ENCODE measurements at regions not wholly inside any gene's neighbourhood (a gene's known extent, or its start where the extent isn't known, plus 50 kb on each side); places are given as distances from the start of the nearest gene placed in this dataset.
"Not testable (repeated sequence)": the region's sequence is repeated elsewhere in the genome, so short reads cannot be mapped to it uniquely, and the experiment has no call there.

DNA sequence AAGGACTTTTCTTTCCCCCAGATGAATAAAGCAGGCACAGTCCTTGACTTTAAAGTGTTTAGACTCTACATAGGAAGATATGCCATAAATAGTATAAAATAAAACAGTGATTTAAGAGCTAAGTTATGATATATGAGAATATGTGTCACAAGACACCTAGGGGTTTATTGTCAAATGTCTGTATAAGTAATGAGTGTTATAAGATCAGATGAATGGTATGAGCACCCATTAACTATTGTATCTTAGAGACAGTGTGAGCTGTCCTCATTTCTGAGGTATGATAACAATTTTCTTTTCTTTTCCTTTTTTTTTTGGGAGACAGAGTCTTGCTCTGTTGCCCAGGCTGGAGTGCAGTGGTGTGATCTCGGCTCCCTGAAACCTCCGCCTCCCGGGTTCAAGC lies 365.3 kb downstream of the RND3 start:
- no peak overlapping the region for H3K4me3 ChIP-seq (ENCODE audit: low read length)
- peaks cover 3% of the 10 kb centered on the region; the same call in 1 of the 2 replicates for H3K27me3 ChIP-seq (ENCODE audit: low read depth, low read length)
- no peak overlapping the region for H3K4me2 ChIP-seq (ENCODE audit: low read length)
- peaks cover 8% of the 10 kb centered on the region for H3K4me1 ChIP-seq (ENCODE audit: low read length)
- no peaks in the 10 kb centered on the region for H3K9me3 ChIP-seq (ENCODE audit: insufficient read depth, low read length)
- H3K27ac ChIP-seq (ENCODE audit: low read length): no peak overlapping the region
- no peaks in the 10 kb centered on the region for H4K20me1 ChIP-seq (ENCODE audit: insufficient read depth, low read length)
- TF ChIP-seq EZH2phosphoT487 (IDR thresholded peaks at IDR 0.05; ENCODE audit: low read depth): no peak
- TF ChIP-seq, protein P1, sequence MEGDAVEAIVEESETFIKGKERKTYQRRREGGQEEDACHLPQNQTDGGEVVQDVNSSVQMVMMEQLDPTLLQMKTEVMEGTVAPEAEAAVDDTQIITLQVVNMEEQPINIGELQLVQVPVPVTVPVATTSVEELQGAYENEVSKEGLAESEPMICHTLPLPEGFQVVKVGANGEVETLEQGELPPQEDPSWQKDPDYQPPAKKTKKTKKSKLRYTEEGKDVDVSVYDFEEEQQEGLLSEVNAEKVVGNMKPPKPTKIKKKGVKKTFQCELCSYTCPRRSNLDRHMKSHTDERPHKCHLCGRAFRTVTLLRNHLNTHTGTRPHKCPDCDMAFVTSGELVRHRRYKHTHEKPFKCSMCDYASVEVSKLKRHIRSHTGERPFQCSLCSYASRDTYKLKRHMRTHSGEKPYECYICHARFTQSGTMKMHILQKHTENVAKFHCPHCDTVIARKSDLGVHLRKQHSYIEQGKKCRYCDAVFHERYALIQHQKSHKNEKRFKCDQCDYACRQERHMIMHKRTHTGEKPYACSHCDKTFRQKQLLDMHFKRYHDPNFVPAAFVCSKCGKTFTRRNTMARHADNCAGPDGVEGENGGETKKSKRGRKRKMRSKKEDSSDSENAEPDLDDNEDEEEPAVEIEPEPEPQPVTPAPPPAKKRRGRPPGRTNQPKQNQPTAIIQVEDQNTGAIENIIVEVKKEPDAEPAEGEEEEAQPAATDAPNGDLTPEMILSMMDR (IDR thresholded peaks at IDR 0.05; ENCODE audit: low read depth, low read length): no peak
- no peak overlapping the region for H2AFZ ChIP-seq (ENCODE audit: low read depth, low read length)
- no peak overlapping the region for H3K9ac ChIP-seq (ENCODE audit: low read length)
- no peaks in the 10 kb centered on the region for H3K79me2 ChIP-seq (ENCODE audit: low read length)
- no peaks in the 10 kb centered on the region for H3K36me3 ChIP-seq (replicated peaks; ENCODE audit: low read depth, low read length)

DNA sequence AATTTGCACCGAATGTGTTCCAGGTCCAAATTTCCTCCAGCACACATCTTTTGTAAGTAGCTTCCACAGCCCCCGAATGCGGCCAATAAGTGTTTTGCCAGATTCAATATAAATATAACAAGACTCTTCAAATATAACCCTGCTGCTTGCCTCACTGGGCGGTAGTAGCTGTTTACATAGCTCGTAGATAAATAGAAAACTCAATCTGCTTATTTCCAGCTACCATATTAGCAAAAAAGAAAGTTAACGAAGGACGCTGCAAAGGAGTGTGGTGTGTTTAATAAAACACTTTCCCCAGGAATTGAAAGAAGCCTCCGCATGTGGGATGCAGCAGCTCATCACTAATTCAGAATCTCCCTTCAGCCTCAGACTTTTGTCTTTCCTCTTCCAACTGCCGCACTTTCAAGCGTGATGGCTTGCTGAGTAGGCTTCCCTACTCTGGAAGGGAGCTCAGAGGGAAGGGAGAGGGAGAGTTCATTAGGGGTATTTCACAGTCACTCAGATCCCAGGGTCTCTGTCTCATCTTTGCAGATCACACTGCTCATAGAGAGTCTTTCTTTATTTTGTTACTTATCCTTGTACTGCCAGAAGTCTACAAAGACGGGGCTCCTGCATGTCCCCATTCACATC lies 367.0 kb downstream of the RND3 start:
- no peaks in the 10 kb centered on the region for H3K4me1 ChIP-seq (ENCODE audit: low read length)
- no peak overlapping the region for H3K4me2 ChIP-seq (ENCODE audit: low read length)
- no peak overlapping the region for H2AFZ ChIP-seq (ENCODE audit: low read depth, low read length)
- H3K4me3 ChIP-seq (ENCODE audit: low read length): no peak overlapping the region
- no peaks in the 10 kb centered on the region for H3K9me3 ChIP-seq (ENCODE audit: insufficient read depth, low read length)
- no peak overlapping the region for H3K27ac ChIP-seq (ENCODE audit: low read length)
- H3K36me3 ChIP-seq (replicated peaks; ENCODE audit: low read depth, low read length): no peaks in the 10 kb centered on the region
- no peaks in the 10 kb centered on the region for H3K79me2 ChIP-seq (ENCODE audit: low read length)
- no peak overlapping the region for H3K9ac ChIP-seq (ENCODE audit: low read length)
- no peaks in the 10 kb centered on the region for H4K20me1 ChIP-seq (ENCODE audit: insufficient read depth, low read length)
- peaks cover 3% of the 10 kb centered on the region; the same call in 1 of the 2 replicates for H3K27me3 ChIP-seq (ENCODE audit: low read depth, low read length)
- TF ChIP-seq, protein P1 (IDR thresholded peaks at IDR 0.05; ENCODE audit: low read depth, low read length): no peak
- TF ChIP-seq EZH2phosphoT487 (IDR thresholded peaks at IDR 0.05; ENCODE audit: low read depth): no peak

DNA sequence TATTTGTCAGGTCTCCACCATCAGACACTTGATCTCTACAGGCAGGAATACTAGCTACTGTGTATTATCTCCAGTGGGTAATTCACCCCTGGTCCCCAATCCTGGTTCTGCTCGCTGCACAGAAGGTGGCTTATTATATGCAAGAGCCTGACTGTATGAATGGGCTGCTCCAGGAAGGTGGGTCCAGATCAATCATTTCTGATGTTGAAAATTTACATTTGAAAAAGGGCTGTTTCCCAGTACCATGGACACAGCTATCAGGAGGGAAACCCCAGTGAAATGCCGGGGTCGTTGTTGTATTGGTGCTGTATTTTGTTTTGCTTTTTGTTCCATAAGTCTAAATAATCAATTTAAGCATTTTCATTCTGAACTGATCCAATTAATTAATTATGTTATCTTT lies 367.6 kb downstream of the RND3 start:
- Histone ChIP-seq H3K27ac (ENCODE audit: low read length) (no peak overlapping the region), H2AFZ (ENCODE audit: low read depth, low read length) (no peak overlapping the region), H3K79me2 (ENCODE audit: low read length) (no peaks in the 10 kb centered on the region), H3K9me3 (ENCODE audit: insufficient read depth, low read length) (no peaks in the 10 kb centered on the region), H3K27me3 (ENCODE audit: low read depth, low read length) (peaks cover 3% of the 10 kb centered on the region; the same call in 1 of the 2 replicates), H3K9ac (ENCODE audit: low read length) (no peak overlapping the region), H3K4me2 (ENCODE audit: low read length) (no peak overlapping the region), H3K4me1 (ENCODE audit: low read length) (no peaks in the 10 kb centered on the region), H3K4me3 (ENCODE audit: low read length) (no peak overlapping the region), H3K36me3 (replicated peaks; ENCODE audit: low read depth, low read length) (no peaks in the 10 kb centered on the region), H4K20me1 (ENCODE audit: insufficient read depth, low read length) (no peaks in the 10 kb centered on the region)
- TF ChIP-seq, protein P1 (IDR thresholded peaks at IDR 0.05; ENCODE audit: low read depth, low read length): no peak
- TF ChIP-seq EZH2phosphoT487 (IDR thresholded peaks at IDR 0.05; ENCODE audit: low read depth): no peak

DNA sequence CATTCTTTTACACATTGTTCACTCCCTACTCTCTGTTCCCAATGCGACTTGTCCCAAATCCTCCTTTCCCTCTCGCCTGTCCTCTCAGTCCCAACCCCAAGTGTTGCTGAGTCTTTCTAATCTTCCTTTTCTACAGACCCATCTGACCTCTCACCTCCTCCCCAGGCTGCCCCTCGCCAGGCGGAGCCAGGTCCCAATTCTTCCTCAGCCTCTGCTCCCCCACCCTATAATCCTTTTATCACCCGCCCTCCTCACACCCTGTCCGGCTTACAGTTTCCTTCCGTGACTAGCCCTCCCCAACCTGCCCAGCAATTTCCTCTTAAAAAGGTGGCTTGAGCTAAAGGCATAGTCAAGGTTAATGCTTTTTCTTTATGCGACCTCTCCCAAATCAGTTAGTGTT lies 373.4 kb downstream of the RND3 start:
- H3K27me3 ChIP-seq (ENCODE audit: low read depth, low read length); H3K4me3 ChIP-seq (ENCODE audit: low read length); H3K36me3 ChIP-seq (replicated peaks; ENCODE audit: low read depth, low read length); H3K9me3 ChIP-seq (ENCODE audit: insufficient read depth, low read length); H2AFZ ChIP-seq (ENCODE audit: low read depth, low read length); H3K79me2 ChIP-seq (ENCODE audit: low read length); H3K27ac ChIP-seq (ENCODE audit: low read length); H4K20me1 ChIP-seq (ENCODE audit: insufficient read depth, low read length); H3K4me2 ChIP-seq (ENCODE audit: low read length); H3K9ac ChIP-seq (ENCODE audit: low read length): not testable (repeated sequence)
- H3K4me1 ChIP-seq (ENCODE audit: low read length): peaks cover 13% of the 10 kb centered on the region
